ENCODE measurements at regions not wholly inside any gene's neighbourhood (a gene's known extent, or its start where the extent isn't known, plus 50 kb on each side); places are given as distances from the start of the nearest gene placed in this dataset.
A peak's percentile ranks its signal among the peaks of the same experiment; 100 is the strongest.

DNA sequence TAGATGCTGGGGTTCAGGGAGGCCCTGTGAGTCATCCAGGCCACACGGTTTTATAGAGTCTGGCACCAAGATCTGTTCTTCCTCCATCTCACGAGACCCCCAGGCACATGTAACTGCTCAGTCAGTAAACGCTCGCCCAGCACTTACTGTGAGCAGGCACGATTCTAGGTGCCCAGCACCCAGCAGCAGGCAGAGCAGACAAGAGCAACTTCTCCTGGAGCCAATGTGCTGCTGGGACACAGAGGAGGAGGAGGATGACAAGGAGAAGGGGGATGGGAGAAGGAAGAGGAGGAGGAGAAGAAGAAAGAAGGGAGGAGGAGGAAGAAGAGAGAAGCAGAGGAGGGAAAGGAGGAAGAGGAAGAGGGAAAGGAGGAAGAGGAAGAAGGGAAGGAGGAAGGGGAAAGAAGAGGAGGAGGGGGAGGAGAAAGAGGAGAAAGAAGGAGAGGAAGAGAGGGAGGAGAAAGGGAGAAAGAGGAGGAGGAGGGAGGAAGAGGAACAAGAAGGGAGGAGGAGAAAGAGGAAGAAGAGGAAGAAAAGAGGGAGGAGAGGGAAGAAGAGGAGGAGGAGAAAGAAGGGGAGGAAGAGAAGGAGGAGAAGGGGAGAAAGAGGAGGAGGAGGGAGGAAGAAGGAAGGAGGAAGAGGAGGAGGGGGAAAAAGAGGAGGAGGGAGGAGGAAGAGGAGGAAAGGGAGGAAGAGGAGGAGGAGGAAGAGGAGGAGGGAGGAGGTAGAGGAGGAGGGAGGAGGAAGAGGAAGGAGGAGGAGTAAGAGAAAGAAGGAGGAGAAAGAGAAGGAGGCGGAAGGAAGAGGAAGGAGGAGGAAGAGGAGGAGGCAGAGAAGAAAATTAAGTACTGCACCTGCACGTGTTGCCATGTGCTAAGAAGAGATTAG, 77.6 kb upstream of the RTL6 start:
- 62 to 73% (median 65%) methylated on average over 6 to 7 of the region's 7 CpGs for WGBS, 4 donors
- peak in 2 of 7 donors; percentile 16 to 42 for DNase-seq

DNA sequence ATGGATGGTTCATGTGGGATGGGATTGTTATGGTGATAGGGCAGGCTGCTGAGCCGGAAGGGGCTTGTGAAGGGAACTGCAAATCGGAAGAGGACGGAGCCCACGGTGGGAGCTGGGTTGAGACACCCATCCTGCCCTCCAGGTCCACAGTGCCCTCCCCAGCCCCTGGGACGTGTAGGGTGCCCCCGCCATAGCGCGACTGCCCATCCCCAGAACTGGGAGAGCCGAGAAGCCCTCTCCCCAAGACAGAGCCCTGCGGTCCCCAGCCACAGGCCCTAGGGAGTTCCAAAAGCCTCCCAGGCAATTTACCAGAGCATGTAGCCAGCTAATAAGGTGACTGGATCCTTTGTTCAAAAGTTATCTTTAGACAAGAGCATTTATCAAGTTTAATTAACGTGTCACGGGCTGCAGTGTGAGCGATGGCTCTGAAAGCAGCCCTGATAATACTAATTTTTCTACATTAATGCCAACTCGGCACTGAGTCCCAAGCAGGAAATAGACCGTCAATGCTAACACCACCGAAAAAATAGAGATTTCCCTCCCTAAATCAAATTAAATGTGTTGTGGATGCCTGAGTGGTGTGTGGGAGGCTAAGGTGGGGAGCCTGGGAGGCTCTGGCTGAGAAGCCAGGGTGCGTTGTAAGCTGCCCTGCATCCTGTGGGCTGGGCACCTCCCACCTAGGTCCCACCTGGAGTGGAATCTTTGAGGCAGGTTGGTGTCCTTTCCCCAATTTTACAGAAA, 76.8 kb upstream of the RTL6 start:
- TF ChIP-seq, protein P1, sequence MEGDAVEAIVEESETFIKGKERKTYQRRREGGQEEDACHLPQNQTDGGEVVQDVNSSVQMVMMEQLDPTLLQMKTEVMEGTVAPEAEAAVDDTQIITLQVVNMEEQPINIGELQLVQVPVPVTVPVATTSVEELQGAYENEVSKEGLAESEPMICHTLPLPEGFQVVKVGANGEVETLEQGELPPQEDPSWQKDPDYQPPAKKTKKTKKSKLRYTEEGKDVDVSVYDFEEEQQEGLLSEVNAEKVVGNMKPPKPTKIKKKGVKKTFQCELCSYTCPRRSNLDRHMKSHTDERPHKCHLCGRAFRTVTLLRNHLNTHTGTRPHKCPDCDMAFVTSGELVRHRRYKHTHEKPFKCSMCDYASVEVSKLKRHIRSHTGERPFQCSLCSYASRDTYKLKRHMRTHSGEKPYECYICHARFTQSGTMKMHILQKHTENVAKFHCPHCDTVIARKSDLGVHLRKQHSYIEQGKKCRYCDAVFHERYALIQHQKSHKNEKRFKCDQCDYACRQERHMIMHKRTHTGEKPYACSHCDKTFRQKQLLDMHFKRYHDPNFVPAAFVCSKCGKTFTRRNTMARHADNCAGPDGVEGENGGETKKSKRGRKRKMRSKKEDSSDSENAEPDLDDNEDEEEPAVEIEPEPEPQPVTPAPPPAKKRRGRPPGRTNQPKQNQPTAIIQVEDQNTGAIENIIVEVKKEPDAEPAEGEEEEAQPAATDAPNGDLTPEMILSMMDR (IDR thresholded peaks at IDR 0.05) = no peak
- no peak for TF ChIP-seq POLR2A (IDR thresholded peaks at IDR 0.05)
- Histone ChIP-seq H3K27me3 (no peaks in the 10 kb centered on the region), H3K27ac (no peak overlapping the region), H3K4me1 (replicated peaks in 1 of 2) (no peaks in the 10 kb centered on the region), H3K36me3 (replicated peaks in 1 of 2) (no peaks in the 10 kb centered on the region), H3K9me3 (replicated peaks in 1 of 3) (no peaks in the 10 kb centered on the region), H3K4me3 (no peak overlapping the region)
- WGBS, 4 donors = 57 to 72% (median 68%) methylated on average over 11 to 17 of the region's 17 CpGs
- intact Hi-C loops (cut with DNase I) = no loop called here
- DNase-seq = peak in 2 of 7 donors; percentile 8 to 42

More for the DNA sequence above, 77.6 kb upstream of the RTL6 start:
- Histone ChIP-seq H3K36me3 (replicated peaks in 1 of 2) (no peaks in the 10 kb centered on the region), H3K27me3 (no peaks in the 10 kb centered on the region), H3K4me3 (no peak overlapping the region), H3K4me1 (replicated peaks in 1 of 2) (no peaks in the 10 kb centered on the region), H3K27ac (no peak overlapping the region), H3K9me3 (replicated peaks in 1 of 3) (no peaks in the 10 kb centered on the region)
- TF ChIP-seq POLR2A (IDR thresholded peaks at IDR 0.05) = no peak
- TF ChIP-seq, protein P1 (IDR thresholded peaks at IDR 0.05) = no peak
- intact Hi-C loops (cut with DNase I) = no loop called here

DNA sequence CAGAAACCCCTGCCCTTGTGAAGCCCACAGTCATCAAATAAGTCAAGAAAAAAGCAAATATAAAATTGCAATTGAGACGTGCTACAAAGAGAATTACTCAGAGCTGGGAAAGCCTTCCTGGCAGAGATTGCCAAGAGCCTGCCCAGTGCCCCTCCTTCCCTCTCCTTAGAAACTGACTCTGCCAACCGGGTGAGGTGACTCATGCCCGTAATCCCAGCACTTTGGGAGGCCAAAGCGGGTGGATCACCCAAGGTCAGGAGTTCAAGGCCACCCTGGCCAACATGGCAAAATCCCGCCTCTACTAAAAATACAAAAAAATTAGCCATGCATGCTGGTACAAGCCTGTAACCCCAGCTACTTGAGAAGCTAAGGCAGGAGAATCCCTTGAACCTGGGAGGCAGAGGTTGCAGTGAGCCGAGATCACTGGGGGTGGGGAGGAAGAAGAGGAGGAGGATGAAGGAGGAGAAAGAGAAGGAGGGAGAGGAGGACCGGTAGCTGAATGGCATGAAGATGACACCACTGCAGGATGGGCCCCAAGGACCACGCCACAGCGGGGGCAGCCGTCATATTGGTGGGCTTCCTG, 76.1 kb upstream of the RTL6 start:
- no peak overlapping the region for H3K4me3 ChIP-seq
- no peaks in the 10 kb centered on the region for H3K4me1 ChIP-seq (replicated peaks in 1 of 2)
- peak; percentile 82 to 96 (median 91) for DNase-seq
- no peak overlapping the region for H3K27ac ChIP-seq
- no peaks in the 10 kb centered on the region for H3K27me3 ChIP-seq
- TF ChIP-seq, protein P1 (IDR thresholded peaks at IDR 0.05) = no peak
- no peak for TF ChIP-seq POLR2A (IDR thresholded peaks at IDR 0.05)
- no peaks in the 10 kb centered on the region for H3K36me3 ChIP-seq (replicated peaks in 1 of 2)
- 36 to 52% (median 45%) methylated on average over 8 to 10 of the region's 10 CpGs for WGBS, 4 donors
- intact Hi-C loops (cut with DNase I) = no loop called here
- no peaks in the 10 kb centered on the region for H3K9me3 ChIP-seq (replicated peaks in 1 of 3)

DNA sequence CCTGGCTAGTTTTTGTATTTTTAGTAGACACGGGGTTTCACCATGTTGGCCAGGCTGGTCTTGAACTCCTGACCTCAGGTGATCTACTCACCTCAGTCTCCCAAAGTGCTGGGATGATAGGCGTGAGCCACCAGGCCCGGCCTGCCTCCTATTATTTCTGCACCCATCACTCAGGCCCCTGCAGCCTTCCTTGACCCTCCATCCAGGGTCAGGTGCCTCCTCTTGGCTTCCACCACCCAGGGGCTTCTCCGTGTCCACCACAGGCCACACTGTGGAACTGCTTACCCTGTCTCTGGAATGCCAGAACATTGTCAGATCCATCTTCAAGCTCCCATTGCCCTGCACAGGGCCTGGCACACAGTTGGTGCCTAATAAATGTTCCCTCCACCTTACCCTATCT, 75.4 kb upstream of the RTL6 start:
- no peaks in the 10 kb centered on the region for H3K4me1 ChIP-seq (replicated peaks in 1 of 2)
- 74 to 84% (median 78%) methylated on average over 3 to 4 of the region's 4 CpGs for WGBS, 4 donors
- H3K36me3 ChIP-seq (replicated peaks in 1 of 2) = no peaks in the 10 kb centered on the region
- H3K27me3 ChIP-seq = no peaks in the 10 kb centered on the region
- DNase-seq = peak in 2 of 7 donors; percentile 19 to 42
- no peak overlapping the region for H3K27ac ChIP-seq
- intact Hi-C loops (cut with DNase I) = no loop called here
- no peaks in the 10 kb centered on the region for H3K9me3 ChIP-seq (replicated peaks in 1 of 3)
- no peak overlapping the region for H3K4me3 ChIP-seq
- TF ChIP-seq, protein P1 (IDR thresholded peaks at IDR 0.05) = no peak
- TF ChIP-seq POLR2A (IDR thresholded peaks at IDR 0.05) = no peak
